Neural crest cell (in vitro differentiated cells): ENCODE measurements at regions not wholly inside any gene's neighbourhood (a gene's known extent, or its start where the extent isn't known, plus 50 kb on each side); places are given as distances from the start of the nearest gene placed in this dataset.
A peak's percentile ranks its signal among the peaks of the same experiment; 100 is the strongest.

Source experiments
- DNase-seq: peaks from one replicate; pipeline ENCODE4 v3.0.0; 2021; ENCODE audit warnings: low read depth, mixed read lengths, low spot score
- H3K27ac Mint-ChIP-seq: one replicate; pipeline ENCODE4 v1.8.0; 2021; ENCODE audit warnings: mild to moderate bottlenecking, mixed read lengths; ENCODE audit not compliant: unreplicated experiment
- H3K27me3 Mint-ChIP-seq: 2 replicates; pipeline ENCODE4 v1.8.0; 2021; ENCODE audit warnings: low read depth, mild to moderate bottlenecking, mixed read lengths
- H3K36me3 Mint-ChIP-seq: 2 replicates; pipeline ENCODE4 v1.8.0; 2021; ENCODE audit warnings: low read depth, mild to moderate bottlenecking, mixed read lengths
- H3K4me1 Mint-ChIP-seq: 2 replicates; pipeline ENCODE4 v1.8.0; 2021; ENCODE audit warnings: mixed read lengths
- H3K4me3 Mint-ChIP-seq: one replicate; pipeline ENCODE4 v1.8.0; 2021; ENCODE audit warnings: mild to moderate bottlenecking, mixed read lengths
- H3K9me3 Mint-ChIP-seq: 2 replicates; pipeline ENCODE4 v1.8.0; 2021; ENCODE audit warnings: mixed read lengths
- CTCF ChIP-seq: fragments of 200-600 bp; sonication (generic); conservative IDR thresholded peaks from 2 replicates; pipeline ENCODE4 v1.5.0; 2021; ENCODE audit warnings: antibody characterized with exemption, mild to moderate bottlenecking

GRCh38 chr11:98434296-98434695 lies 586.5 kb upstream of the CNTN5 start:
- no peaks in the 10 kb centered on the region for H3K4me1 Mint-ChIP-seq
- H3K36me3 Mint-ChIP-seq, result peaks cover 3% of the 10 kb centered on the region
- peaks cover 3% of the 10 kb centered on the region for H3K9me3 Mint-ChIP-seq
- H3K27ac Mint-ChIP-seq, result no peak overlapping the region
- no peaks in the 10 kb centered on the region for H3K27me3 Mint-ChIP-seq
- H3K4me3 Mint-ChIP-seq, result no peak overlapping the region
- DNase-seq, result no peak
- no peak for TF ChIP-seq CTCF

- DNase-seq, result no peak
- H3K36me3 Mint-ChIP-seq, result no peaks in the 10 kb centered on the region
- H3K4me3 Mint-ChIP-seq, result no peak overlapping the region
- no peaks in the 10 kb centered on the region for H3K9me3 Mint-ChIP-seq
- H3K27me3 Mint-ChIP-seq, result no peaks in the 10 kb centered on the region
- no peak for TF ChIP-seq CTCF
- peaks cover 4% of the 10 kb centered on the region for H3K4me1 Mint-ChIP-seq
- H3K27ac Mint-ChIP-seq, result no peak overlapping the region
Measured at GRCh38 chr11:98453378-98453777, 567.4 kb upstream of the CNTN5 start.

GRCh38 chr11:98455500-98456307 lies 565.0 kb upstream of the CNTN5 start:
- Mint-ChIP-seq H3K27me3 (no peaks in the 10 kb centered on the region), H3K4me1 (peaks cover 4% of the 10 kb centered on the region), H3K9me3 (no peaks in the 10 kb centered on the region), H3K36me3 (no peaks in the 10 kb centered on the region), H3K4me3 (no peak overlapping the region), H3K27ac (no peak overlapping the region)
- TF ChIP-seq CTCF, result peak; percentile 35
- no peak for DNase-seq

- H3K36me3 Mint-ChIP-seq, result no peaks in the 10 kb centered on the region
- DNase-seq, result no peak
- H3K4me3 Mint-ChIP-seq, result no peak overlapping the region
- H3K27ac Mint-ChIP-seq, result no peak overlapping the region
- no peaks in the 10 kb centered on the region for H3K27me3 Mint-ChIP-seq
- peaks cover 4% of the 10 kb centered on the region for H3K4me1 Mint-ChIP-seq
- no peak for TF ChIP-seq CTCF
- peaks cover 3% of the 10 kb centered on the region for H3K9me3 Mint-ChIP-seq
Measured at GRCh38 chr11:98456308-98456680, 564.5 kb upstream of the CNTN5 start.

GRCh38 chr11:98495016-98495415 lies 525.7 kb upstream of the CNTN5 start:
- Mint-ChIP-seq H3K36me3 (no peaks in the 10 kb centered on the region), H3K27ac (no peak overlapping the region), H3K27me3 (no peaks in the 10 kb centered on the region), H3K4me1 (no peaks in the 10 kb centered on the region), H3K9me3 (no peaks in the 10 kb centered on the region), H3K4me3 (no peak overlapping the region)
- no peak for DNase-seq
- TF ChIP-seq CTCF, result no peak
